Transverse colon (tissue), 4 donors: ENCODE measurements at regions not wholly inside any gene's neighbourhood (a gene's known extent, or its start where the extent isn't known, plus 50 kb on each side); places are given as distances from the start of the nearest gene placed in this dataset.

Experiments used
- DNase-seq: peaks from one replicate; pipeline ENCODE4 v3.0.0-alpha.2; 2019
- H3K27ac ChIP-seq, 4 donors: fragments of 200-600 bp; sonication (generic); 2 replicates each; pipeline ENCODE4 v1.5.1; 2016 to 2018; ENCODE audit warnings: inconsistent platforms in 4 of 4
- H3K27me3 ChIP-seq: fragments of 200-600 bp; sonication (generic); 2 replicates; pipeline ENCODE4 v1.5.1; 2017; ENCODE audit warnings: inconsistent platforms
- H3K36me3 ChIP-seq, 4 donors: fragments of 200-600 bp; sonication (generic); 2 replicates each; pipeline ENCODE4 v1.5.1; 2017 to 2019; ENCODE audit warnings: inconsistent platforms in 4 of 4
- H3K4me1 ChIP-seq, 4 donors: fragments of 200-600 bp; sonication (generic); 2 replicates each; pipeline ENCODE4 v1.5.1; 2017 to 2020; ENCODE audit warnings: inconsistent platforms in 4 of 4
- H3K4me3 ChIP-seq, 4 donors: fragments of 200-600 bp; sonication (generic); 1 replicate in 1 of 4; 2 replicates in 3 of 4; pipeline versions ENCODE4 v1.5.1 to v1.6.1; 2017 to 2019; ENCODE audit warnings: inconsistent platforms in 4 of 4
- H3K9me3 ChIP-seq, 2 donors: fragments of 200-600 bp; sonication (generic); 2 replicates each; pipeline ENCODE4 v1.5.1; 2017 to 2019; ENCODE audit warnings: inconsistent platforms in 2 of 2
- EP300 ChIP-seq: sonication (generic); formaldehyde crosslinking; IDR thresholded peaks from one replicate; pipeline ENCODE4 v1.6.1; 2017; ENCODE audit warnings: antibody characterized with exemption, low read depth
- POLR2A ChIP-seq: fragments of 450-650 bp; IDR thresholded peaks from one replicate; pipeline ENCODE4 v1.6.1; 2016; ENCODE audit warnings: antibody characterized with exemption, mild to moderate bottlenecking, moderate library complexity
- POLR2AphosphoS5 ChIP-seq, 3 donors: sonication (generic); formaldehyde crosslinking; IDR thresholded peaks; one replicate each; pipeline ENCODE4 v1.6.1; 2016; ENCODE audit warnings: antibody characterized with exemption in 3 of 3
- WGBS, 2 donors: methylation state at CpG; one replicate each; pipeline ENCODE4 v1.1.5; 2018; ENCODE audit warnings: low coverage in 1 of 2; 5-methylcytosine and 5-hydroxymethylcytosine counted together
- in situ Hi-C, 4 donors: fragments of 200-750 bp; cut with MboI; loops; one replicate each; pipeline versions ENCODE4 v1.15.0 to v1.15.1; 2017; ENCODE audit warnings: low sequenced_read_pairs in 3 of 4, low pct_ligation_motif_present in 1 of 4, low pct_unique_long_range_greater_than_20kb in 1 of 4
- intact Hi-C: fragments of 100-400 bp; cut with DNase I; formaldehyde crosslinking; loops from one replicate; pipeline ENCODE4 v1.15.1; 2023; ENCODE audit warnings: low total_unique reads
- TF ChIP-seq, protein P1 (sequence below), 5 experiments: fragments of 200-600 bp in 3 of 5; fragments of 450-650 bp in 2 of 5; sonication (generic) in 3 of 5; IDR thresholded peaks; 1 replicate in 2 of 5; 2 replicates in 3 of 5; pipeline ENCODE4 v1.5.1; 2016 to 2017; ENCODE audit warnings: antibody characterized with exemption in 5 of 5, inconsistent platforms in 3 of 5, mild to moderate bottlenecking in 2 of 5, moderate library complexity in 1 of 5

DNA sequence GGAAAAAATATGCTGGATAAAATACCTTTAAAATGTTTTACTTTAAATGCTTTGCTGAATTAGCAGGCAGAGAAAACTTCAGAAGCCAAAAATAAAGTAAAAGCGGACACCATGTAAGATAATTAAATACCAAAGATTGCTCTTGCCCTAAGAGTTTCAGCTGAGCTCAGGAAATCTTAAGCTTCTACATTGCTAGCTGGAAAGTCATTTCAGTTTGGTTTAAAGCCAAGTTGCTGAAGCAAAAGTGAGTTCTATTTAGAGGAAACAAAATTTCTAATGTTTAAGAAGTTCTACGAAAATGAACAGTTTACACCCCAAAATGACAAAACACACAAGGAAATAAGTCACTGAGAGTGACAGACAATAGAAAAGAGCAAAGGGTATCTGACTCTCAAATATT is 310.0 kb downstream of the ADAMTS20 start:
- no peaks in the 10 kb centered on the region for H3K36me3 ChIP-seq
- TF ChIP-seq, protein P1, sequence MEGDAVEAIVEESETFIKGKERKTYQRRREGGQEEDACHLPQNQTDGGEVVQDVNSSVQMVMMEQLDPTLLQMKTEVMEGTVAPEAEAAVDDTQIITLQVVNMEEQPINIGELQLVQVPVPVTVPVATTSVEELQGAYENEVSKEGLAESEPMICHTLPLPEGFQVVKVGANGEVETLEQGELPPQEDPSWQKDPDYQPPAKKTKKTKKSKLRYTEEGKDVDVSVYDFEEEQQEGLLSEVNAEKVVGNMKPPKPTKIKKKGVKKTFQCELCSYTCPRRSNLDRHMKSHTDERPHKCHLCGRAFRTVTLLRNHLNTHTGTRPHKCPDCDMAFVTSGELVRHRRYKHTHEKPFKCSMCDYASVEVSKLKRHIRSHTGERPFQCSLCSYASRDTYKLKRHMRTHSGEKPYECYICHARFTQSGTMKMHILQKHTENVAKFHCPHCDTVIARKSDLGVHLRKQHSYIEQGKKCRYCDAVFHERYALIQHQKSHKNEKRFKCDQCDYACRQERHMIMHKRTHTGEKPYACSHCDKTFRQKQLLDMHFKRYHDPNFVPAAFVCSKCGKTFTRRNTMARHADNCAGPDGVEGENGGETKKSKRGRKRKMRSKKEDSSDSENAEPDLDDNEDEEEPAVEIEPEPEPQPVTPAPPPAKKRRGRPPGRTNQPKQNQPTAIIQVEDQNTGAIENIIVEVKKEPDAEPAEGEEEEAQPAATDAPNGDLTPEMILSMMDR (IDR thresholded peaks at IDR 0.05): no peak
- no peak for TF ChIP-seq EP300
- TF ChIP-seq POLR2AphosphoS5 (IDR thresholded peaks at IDR 0.05): no peak
- no peak for TF ChIP-seq POLR2A
- 65 to 72% methylated on average over 2 of the region's 2 CpGs for whole genome bisulfite sequencing, 2 donors
- no peak overlapping the region for H3K4me3 ChIP-seq
- DNase-seq: no peak
- in situ Hi-C loops: no loop called here
- no peaks in the 10 kb centered on the region for H3K4me1 ChIP-seq
- H3K9me3 ChIP-seq: no peaks in the 10 kb centered on the region
- no peak overlapping the region for H3K27ac ChIP-seq
- intact Hi-C loops: no loop called here
- no peaks in the 10 kb centered on the region for H3K27me3 ChIP-seq

DNA sequence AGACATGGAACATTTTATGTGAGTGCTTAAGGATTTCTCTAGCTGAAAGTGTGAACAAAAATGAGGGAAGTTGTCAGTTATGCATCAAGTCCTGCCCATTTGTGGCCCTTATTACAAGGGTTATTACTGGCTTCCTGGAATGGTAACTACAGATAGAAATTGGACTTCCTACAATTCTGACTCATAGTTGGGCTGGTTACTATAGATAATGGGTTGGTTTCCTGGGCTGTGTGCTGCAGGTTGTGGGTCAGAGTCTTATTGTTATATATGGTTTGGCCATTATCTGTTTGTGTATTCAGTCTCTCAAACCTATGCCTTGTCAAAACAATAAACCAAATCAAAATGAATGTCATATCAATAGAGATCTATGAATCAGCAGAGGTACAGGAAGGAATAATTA is 313.7 kb downstream of the ADAMTS20 start:
- Histone ChIP-seq H3K27me3 (no peaks in the 10 kb centered on the region), H3K4me3 (no peak overlapping the region), H3K36me3 (no peaks in the 10 kb centered on the region), H3K4me1 (no peaks in the 10 kb centered on the region), H3K9me3 (no peaks in the 10 kb centered on the region), H3K27ac (no peak overlapping the region)
- in situ Hi-C loops (no loop called here), intact Hi-C loops (no loop called here)
- no peak for DNase-seq
- no peak for TF ChIP-seq EP300
- no peak for TF ChIP-seq POLR2AphosphoS5 (IDR thresholded peaks at IDR 0.05)
- TF ChIP-seq, protein P1 (IDR thresholded peaks at IDR 0.05): no peak
- no peak for TF ChIP-seq POLR2A

DNA sequence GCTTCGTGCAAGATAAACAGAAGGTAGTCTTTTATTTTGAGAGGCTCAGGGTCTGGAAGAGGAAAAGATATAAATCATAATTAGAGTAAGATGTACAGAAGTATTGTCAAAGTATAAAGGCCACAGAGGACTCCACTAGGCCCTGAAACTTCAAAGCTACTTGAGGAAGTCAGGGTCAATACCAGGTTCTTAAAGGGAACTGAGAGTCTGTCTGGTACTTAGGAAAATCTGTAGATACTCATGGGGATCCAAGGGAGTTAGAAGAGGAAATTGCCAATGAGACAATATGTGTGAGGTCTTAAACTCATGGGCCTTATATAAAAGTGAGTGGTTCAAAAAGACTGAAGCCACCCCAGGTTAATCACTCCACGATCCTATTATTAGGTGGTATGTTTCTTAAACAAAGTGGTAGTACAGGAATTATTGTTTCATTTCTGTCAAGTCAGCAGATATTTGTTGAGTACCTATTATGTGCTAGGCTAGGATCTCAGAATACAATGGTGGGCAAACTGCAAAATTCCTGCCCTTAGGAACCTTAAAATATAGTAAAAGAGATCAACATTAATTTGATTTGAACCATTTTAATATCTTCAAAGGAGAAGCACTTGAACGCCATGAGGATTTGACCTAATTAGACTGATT is 314.6 kb downstream of the ADAMTS20 start:
- intact Hi-C loops: no loop called here
- in situ Hi-C loops: no loop called here

DNA sequence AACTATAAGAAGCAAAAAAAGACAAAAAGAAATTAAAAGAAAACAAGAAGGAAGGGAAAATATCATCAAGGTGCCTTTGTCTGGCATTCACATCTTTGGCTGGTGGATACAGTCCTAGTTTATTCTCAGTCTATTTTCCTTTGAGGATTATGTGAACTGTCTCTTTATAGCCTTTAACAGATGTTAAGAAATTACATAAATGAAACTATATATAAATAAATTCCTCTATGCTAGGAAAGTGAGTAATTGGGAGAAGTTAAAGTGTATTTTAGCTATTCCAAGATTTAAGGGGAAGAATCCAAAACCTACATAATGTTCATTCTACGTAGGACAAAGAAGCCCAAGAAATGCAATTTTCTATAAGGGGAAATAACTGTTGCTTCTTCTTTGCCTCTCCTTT is 316.3 kb downstream of the ADAMTS20 start:
- in situ Hi-C loops (no loop called here), intact Hi-C loops (no loop called here)
- Histone ChIP-seq H3K36me3 (no peaks in the 10 kb centered on the region), H3K4me1 (no peaks in the 10 kb centered on the region), H3K4me3 (no peak overlapping the region), H3K9me3 (no peaks in the 10 kb centered on the region), H3K27ac (no peak overlapping the region), H3K27me3 (no peaks in the 10 kb centered on the region)
- DNase-seq: no peak
- TF ChIP-seq, protein P1 (IDR thresholded peaks at IDR 0.05): no peak
- TF ChIP-seq POLR2AphosphoS5 (IDR thresholded peaks at IDR 0.05): no peak
- TF ChIP-seq POLR2A: no peak
- no peak for TF ChIP-seq EP300
- 84 to 100% methylated on average over 1 of the region's 1 CpG for whole genome bisulfite sequencing, 2 donors

More for the DNA sequence above, 314.6 kb downstream of the ADAMTS20 start:
- no peak for DNase-seq
- H3K4me3 ChIP-seq: no peak overlapping the region
- TF ChIP-seq POLR2AphosphoS5 (IDR thresholded peaks at IDR 0.05) (no peak), POLR2A (no peak), EP300 (no peak)
- TF ChIP-seq, protein P1 (IDR thresholded peaks at IDR 0.05): no peak
- no peaks in the 10 kb centered on the region for H3K9me3 ChIP-seq
- no peaks in the 10 kb centered on the region for H3K36me3 ChIP-seq
- no peak overlapping the region for H3K27ac ChIP-seq
- H3K27me3 ChIP-seq: no peaks in the 10 kb centered on the region
- 76 to 82% methylated on average over 3 of the region's 3 CpGs for WGBS, 2 donors
- no peaks in the 10 kb centered on the region for H3K4me1 ChIP-seq
